ENCODE measurements at regions not wholly inside any gene's neighbourhood (a gene's known extent, or its start where the extent isn't known, plus 50 kb on each side); places are given as distances from the start of the nearest gene placed in this dataset.
A peak's percentile ranks its signal among the peaks of the same experiment; 100 is the strongest.
"Not testable (repeated sequence)": the region's sequence is repeated elsewhere in the genome, so short reads cannot be mapped to it uniquely, and the experiment has no call there.

DNA sequence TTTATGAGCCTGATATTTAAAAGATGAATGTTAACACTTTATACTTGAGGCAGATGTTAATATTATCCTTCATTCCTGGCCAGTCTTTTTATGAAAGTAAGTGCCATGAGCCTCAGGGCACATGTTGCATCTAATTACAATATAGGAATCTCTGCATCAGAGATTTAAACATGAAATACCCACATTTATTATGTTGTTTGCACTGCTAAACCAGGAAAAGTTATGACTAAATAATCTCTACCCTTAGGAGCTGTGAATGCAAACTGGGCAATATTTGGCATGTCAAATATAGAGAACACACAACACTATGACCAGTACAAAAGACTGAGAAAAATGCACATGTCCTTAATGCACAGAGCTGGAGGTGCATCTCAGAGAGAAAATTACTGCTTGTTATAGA lies 526.1 kb upstream of the GRAMD2B start:
- Histone ChIP-seq H3K4me3 (ENCODE audit: low read length) (no peak overlapping the region), H3K27ac (ENCODE audit: low read length) (no peak overlapping the region), H3K4me1 (ENCODE audit: control insufficient read depth, insufficient read depth, low read length) (no peaks in the 10 kb centered on the region), H3K36me3 (ENCODE audit: control insufficient read depth, insufficient read depth, low read length) (no peaks in the 10 kb centered on the region), H3K27me3 (ENCODE audit: control insufficient read depth, insufficient read depth, low read length) (no peaks in the 10 kb centered on the region), H3K9me3 (replicated peaks; ENCODE audit: control insufficient read depth, low read depth, low read length) (no peaks in the 10 kb centered on the region)
- no peak for DNase-seq

GRCh38 chr5:125898851-125899405 lies 524.3 kb upstream of the GRAMD2B start:
- H3K4me3 ChIP-seq (ENCODE audit: low read length), result no peak overlapping the region
- no peaks in the 10 kb centered on the region for H3K9me3 ChIP-seq (replicated peaks; ENCODE audit: control insufficient read depth, low read depth, low read length)
- DNase-seq, result peak; percentile 86
- no peak overlapping the region for H3K27ac ChIP-seq (ENCODE audit: low read length)
- no CpG with 5 or more reads among the region's 2 CpGs for WGBS (ENCODE audit: insufficient coverage)
- H3K27me3 ChIP-seq (ENCODE audit: control insufficient read depth, insufficient read depth, low read length), result no peaks in the 10 kb centered on the region
- H3K4me1 ChIP-seq (ENCODE audit: control insufficient read depth, insufficient read depth, low read length), result no peaks in the 10 kb centered on the region
- H3K36me3 ChIP-seq (ENCODE audit: control insufficient read depth, insufficient read depth, low read length), result no peaks in the 10 kb centered on the region

- H3K9me3 ChIP-seq (replicated peaks; ENCODE audit: control insufficient read depth, low read depth, low read length), result peaks cover 8% of the 10 kb centered on the region
- no CpG with 5 or more reads among the region's 1 CpG for WGBS (ENCODE audit: insufficient coverage)
- H3K4me1 ChIP-seq (ENCODE audit: control insufficient read depth, insufficient read depth, low read length), result no peaks in the 10 kb centered on the region
- no peak overlapping the region for H3K4me3 ChIP-seq (ENCODE audit: low read length)
- H3K36me3 ChIP-seq (ENCODE audit: control insufficient read depth, insufficient read depth, low read length), result no peaks in the 10 kb centered on the region
- no peak for DNase-seq
- no peak overlapping the region for H3K27ac ChIP-seq (ENCODE audit: low read length)
- no peaks in the 10 kb centered on the region for H3K27me3 ChIP-seq (ENCODE audit: control insufficient read depth, insufficient read depth, low read length)
Observed at GRCh38 chr5:125912028-125912427, 511.2 kb upstream of the GRAMD2B start.

DNA sequence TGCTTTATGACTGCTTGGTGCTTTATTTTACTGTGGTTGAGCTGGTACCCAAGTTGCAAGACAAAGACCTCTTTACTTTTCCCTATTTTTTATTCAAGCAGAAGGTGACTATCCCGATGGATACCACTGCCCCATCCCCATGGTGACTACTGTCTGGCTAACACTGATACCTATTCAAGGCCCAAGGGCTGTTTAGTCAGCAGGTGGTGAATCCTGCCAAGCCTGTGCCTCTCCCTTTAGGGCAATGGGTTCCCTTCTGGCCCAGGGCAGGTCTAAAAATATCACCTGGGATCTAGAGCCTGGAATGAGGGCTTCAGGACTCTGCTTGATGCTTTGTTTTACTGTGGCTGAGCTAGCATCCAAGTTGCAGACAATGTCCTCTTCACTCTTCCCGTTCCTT lies 510.0 kb upstream of the GRAMD2B start:
- Histone ChIP-seq H3K27me3 (ENCODE audit: control insufficient read depth, insufficient read depth, low read length) (no peaks in the 10 kb centered on the region), H3K9me3 (replicated peaks; ENCODE audit: control insufficient read depth, low read depth, low read length) (peaks cover 5% of the 10 kb centered on the region), H3K4me1 (ENCODE audit: control insufficient read depth, insufficient read depth, low read length) (no peaks in the 10 kb centered on the region), H3K36me3 (ENCODE audit: control insufficient read depth, insufficient read depth, low read length) (no peaks in the 10 kb centered on the region), H3K4me3 (ENCODE audit: low read length) (no peak overlapping the region), H3K27ac (ENCODE audit: low read length) (no peak overlapping the region)
- WGBS (ENCODE audit: insufficient coverage), result 100% methylated on average over 1 of the region's 2 CpGs
- no peak for DNase-seq

GRCh38 chr5:125914471-125914870 lies 508.7 kb upstream of the GRAMD2B start:
- Histone ChIP-seq H3K9me3 (replicated peaks; ENCODE audit: control insufficient read depth, low read depth, low read length) (peaks cover 5% of the 10 kb centered on the region), H3K27me3 (ENCODE audit: control insufficient read depth, insufficient read depth, low read length) (no peaks in the 10 kb centered on the region), H3K36me3 (ENCODE audit: control insufficient read depth, insufficient read depth, low read length) (no peaks in the 10 kb centered on the region), H3K4me1 (ENCODE audit: control insufficient read depth, insufficient read depth, low read length) (no peaks in the 10 kb centered on the region), H3K4me3 (ENCODE audit: low read length) (no peak overlapping the region), H3K27ac (ENCODE audit: low read length) (no peak overlapping the region)
- no peak for DNase-seq
- 100% methylated on average over 1 of the region's 3 CpGs for WGBS (ENCODE audit: insufficient coverage)

- 93% methylated on average over 11 of the region's 11 CpGs for WGBS (ENCODE audit: insufficient coverage)
- not testable (repeated sequence) for H3K36me3 ChIP-seq (ENCODE audit: control insufficient read depth, insufficient read depth, low read length); H3K4me3 ChIP-seq (ENCODE audit: low read length)
Observed at GRCh38 chr5:125923958-125924357, 499.3 kb upstream of the GRAMD2B start.

GRCh38 chr5:125926172-125926571 lies 497.0 kb upstream of the GRAMD2B start:
- Histone ChIP-seq H3K36me3 (ENCODE audit: control insufficient read depth, insufficient read depth, low read length) (no peaks in the 10 kb centered on the region), H3K27ac (ENCODE audit: low read length) (no peak overlapping the region), H3K4me3 (ENCODE audit: low read length) (no peak overlapping the region), H3K9me3 (replicated peaks; ENCODE audit: control insufficient read depth, low read depth, low read length) (no peaks in the 10 kb centered on the region), H3K27me3 (ENCODE audit: control insufficient read depth, insufficient read depth, low read length) (no peaks in the 10 kb centered on the region), H3K4me1 (ENCODE audit: control insufficient read depth, insufficient read depth, low read length) (no peaks in the 10 kb centered on the region)
- DNase-seq, result no peak
- 82% methylated on average over 2 of the region's 3 CpGs for WGBS (ENCODE audit: insufficient coverage)

More at GRCh38 chr5:125923958-125924357, 499.3 kb upstream of the GRAMD2B start:
- H3K27ac ChIP-seq (ENCODE audit: low read length); H3K9me3 ChIP-seq (replicated peaks; ENCODE audit: control insufficient read depth, low read depth, low read length); H3K27me3 ChIP-seq (ENCODE audit: control insufficient read depth, insufficient read depth, low read length); DNase-seq; H3K4me1 ChIP-seq (ENCODE audit: control insufficient read depth, insufficient read depth, low read length): not testable (repeated sequence)

GRCh38 chr5:125928663-125929062 lies 494.5 kb upstream of the GRAMD2B start:
- Histone ChIP-seq H3K27ac (ENCODE audit: low read length) (no peak overlapping the region), H3K9me3 (replicated peaks; ENCODE audit: control insufficient read depth, low read depth, low read length) (peaks cover 3% of the 10 kb centered on the region), H3K4me1 (ENCODE audit: control insufficient read depth, insufficient read depth, low read length) (no peaks in the 10 kb centered on the region), H3K36me3 (ENCODE audit: control insufficient read depth, insufficient read depth, low read length) (no peaks in the 10 kb centered on the region), H3K27me3 (ENCODE audit: control insufficient read depth, insufficient read depth, low read length) (no peaks in the 10 kb centered on the region), H3K4me3 (ENCODE audit: low read length) (no peak overlapping the region)
- 89% methylated on average over 5 of the region's 6 CpGs for WGBS (ENCODE audit: insufficient coverage)
- no peak for DNase-seq

- no peak overlapping the region for H3K27ac ChIP-seq (ENCODE audit: low read length)
- H3K4me3 ChIP-seq (ENCODE audit: low read length), result no peak overlapping the region
- H3K27me3 ChIP-seq (ENCODE audit: control insufficient read depth, insufficient read depth, low read length), result no peaks in the 10 kb centered on the region
- no peak for DNase-seq
- no CpG with 5 or more reads among the region's 5 CpGs for WGBS (ENCODE audit: insufficient coverage)
- H3K4me1 ChIP-seq (ENCODE audit: control insufficient read depth, insufficient read depth, low read length), result no peaks in the 10 kb centered on the region
- no peaks in the 10 kb centered on the region for H3K9me3 ChIP-seq (replicated peaks; ENCODE audit: control insufficient read depth, low read depth, low read length)
- H3K36me3 ChIP-seq (ENCODE audit: control insufficient read depth, insufficient read depth, low read length), result no peaks in the 10 kb centered on the region
Observed at GRCh38 chr5:125950012-125950615, 473.1 kb upstream of the GRAMD2B start.

DNA sequence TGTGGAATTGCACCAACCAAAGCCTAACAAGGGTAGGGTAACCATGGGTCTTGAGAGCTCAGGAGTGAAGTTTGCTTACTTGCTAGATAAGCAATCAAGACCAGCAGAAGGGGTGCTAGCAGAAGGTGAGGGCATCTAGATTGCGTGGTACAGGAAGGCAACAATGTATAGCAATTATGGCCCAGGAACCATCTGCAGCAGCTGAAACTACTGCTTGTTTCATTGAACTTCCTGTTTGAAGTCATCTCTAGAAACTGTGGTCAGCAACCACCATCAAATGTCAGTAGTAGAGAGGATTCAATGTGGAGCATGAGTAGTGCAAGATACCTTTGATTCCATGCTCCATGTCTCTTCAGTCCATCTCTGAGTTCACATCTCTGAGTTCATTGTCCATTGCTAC lies 462.1 kb upstream of the GRAMD2B start:
- DNase-seq, result no peak
- no peaks in the 10 kb centered on the region for H3K36me3 ChIP-seq (ENCODE audit: control insufficient read depth, insufficient read depth, low read length)
- no peak overlapping the region for H3K4me3 ChIP-seq (ENCODE audit: low read length)
- H3K27ac ChIP-seq (ENCODE audit: low read length), result no peak overlapping the region
- H3K9me3 ChIP-seq (replicated peaks; ENCODE audit: control insufficient read depth, low read depth, low read length), result no peaks in the 10 kb centered on the region
- WGBS (ENCODE audit: insufficient coverage), result 100% methylated on average over 1 of the region's 1 CpG
- H3K27me3 ChIP-seq (ENCODE audit: control insufficient read depth, insufficient read depth, low read length), result no peaks in the 10 kb centered on the region
- no peaks in the 10 kb centered on the region for H3K4me1 ChIP-seq (ENCODE audit: control insufficient read depth, insufficient read depth, low read length)

GRCh38 chr5:125965577-125965976 lies 457.6 kb upstream of the GRAMD2B start:
- no peak overlapping the region for H3K27ac ChIP-seq (ENCODE audit: low read length)
- no peaks in the 10 kb centered on the region for H3K4me1 ChIP-seq (ENCODE audit: control insufficient read depth, insufficient read depth, low read length)
- no peak for DNase-seq
- H3K27me3 ChIP-seq (ENCODE audit: control insufficient read depth, insufficient read depth, low read length), result no peaks in the 10 kb centered on the region
- H3K9me3 ChIP-seq (replicated peaks; ENCODE audit: control insufficient read depth, low read depth, low read length), result no peaks in the 10 kb centered on the region
- WGBS (ENCODE audit: insufficient coverage), result 83% methylated on average over 2 of the region's 4 CpGs
- no peaks in the 10 kb centered on the region for H3K36me3 ChIP-seq (ENCODE audit: control insufficient read depth, insufficient read depth, low read length)
- H3K4me3 ChIP-seq (ENCODE audit: low read length), result no peak overlapping the region
